ENCODE measurements at regions not wholly inside any gene's neighbourhood (a gene's known extent, or its start where the extent isn't known, plus 50 kb on each side); places are given as distances from the start of the nearest gene placed in this dataset.

DNA sequence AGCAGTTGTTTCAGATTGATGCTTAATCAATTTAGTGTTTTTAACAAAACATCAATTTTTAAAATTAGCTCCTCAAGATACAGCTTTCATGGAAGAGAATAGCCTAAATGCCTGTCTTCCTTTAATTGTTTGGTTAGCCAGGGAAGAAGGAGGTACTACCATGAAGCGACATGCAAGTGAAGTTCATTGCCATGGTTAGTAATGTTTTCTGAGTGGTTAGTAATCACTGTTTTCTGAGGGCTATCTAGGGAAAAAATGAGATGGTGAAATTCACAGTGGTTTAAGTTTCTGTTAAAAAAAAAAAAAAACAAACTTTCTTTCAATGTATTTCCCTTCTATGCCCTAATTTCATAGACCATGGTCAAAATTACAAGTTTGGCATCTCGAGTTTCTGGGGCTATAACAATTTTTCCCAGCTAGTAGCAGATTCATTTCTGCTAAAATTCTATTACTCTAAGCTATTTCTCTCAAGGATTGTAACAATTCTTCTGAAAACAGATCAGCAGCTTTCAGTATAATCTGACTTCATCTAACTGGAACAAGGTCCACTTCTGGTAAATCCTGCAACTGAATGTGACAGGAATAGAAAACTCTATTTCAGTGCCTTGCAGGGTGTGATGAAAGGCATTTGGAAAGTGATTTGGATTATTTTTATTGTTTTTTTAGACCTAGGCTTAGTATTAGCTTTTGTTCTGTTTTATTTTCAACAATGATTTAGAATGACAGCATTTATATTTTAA is 157.0 kb downstream of the PCDH18 start:
- TF ChIP-seq POLR2A (IDR thresholded peaks at IDR 0.05; ENCODE audit: low read length) (no peak), GATA1 (IDR thresholded peaks at IDR 0.05; ENCODE audit: low read depth, low read length) (no peak)

All from erythroblast (primary cell).